ENCODE measurements at regions not wholly inside any gene's neighbourhood (a gene's known extent, or its start where the extent isn't known, plus 50 kb on each side); places are given as distances from the start of the nearest gene placed in this dataset.

- no peak overlapping the region for H3K9ac ChIP-seq (ENCODE audit: low read depth, low read length)
Measured at GRCh38 chr20:51890003-51890402, 87.7 kb upstream of the SALL4 start.

GRCh38 chr20:51889466-51889865 is 87.1 kb upstream of the SALL4 start:
- no peaks in the 10 kb centered on the region for H3K4me1 ChIP-seq (ENCODE audit: control insufficient read depth, insufficient read depth, low read length)
- H3K4me2 ChIP-seq (ENCODE audit: low read length): no peak overlapping the region
- no peaks in the 10 kb centered on the region for H3K9me3 ChIP-seq (replicated peaks; ENCODE audit: low read length)
- no peak overlapping the region for H3K4me3 ChIP-seq (ENCODE audit: low read length)
- H3K27me3 ChIP-seq (ENCODE audit: control insufficient read depth, insufficient read depth, low read length): peaks cover 47% of the 10 kb centered on the region
- H3K36me3 ChIP-seq (ENCODE audit: insufficient read depth, low read length): no peaks in the 10 kb centered on the region
- no peak overlapping the region for H3K9ac ChIP-seq (ENCODE audit: low read depth, low read length)

More at GRCh38 chr20:51890003-51890402, 87.7 kb upstream of the SALL4 start:
- no peak overlapping the region for H3K4me3 ChIP-seq (ENCODE audit: low read length)
- H3K4me2 ChIP-seq (ENCODE audit: low read length): no peak overlapping the region
- peaks cover 48% of the 10 kb centered on the region for H3K27me3 ChIP-seq (ENCODE audit: control insufficient read depth, insufficient read depth, low read length)
- no peaks in the 10 kb centered on the region for H3K36me3 ChIP-seq (ENCODE audit: insufficient read depth, low read length)
- no peaks in the 10 kb centered on the region for H3K4me1 ChIP-seq (ENCODE audit: control insufficient read depth, insufficient read depth, low read length)
- H3K9me3 ChIP-seq (replicated peaks; ENCODE audit: low read length): no peaks in the 10 kb centered on the region

GRCh38 chr20:51888291-51888690 is 86.0 kb upstream of the SALL4 start:
- Histone ChIP-seq H3K9me3 (replicated peaks; ENCODE audit: low read length) (no peaks in the 10 kb centered on the region), H3K9ac (ENCODE audit: low read depth, low read length) (no peak overlapping the region), H3K4me2 (ENCODE audit: low read length) (no peak overlapping the region), H3K27me3 (ENCODE audit: control insufficient read depth, insufficient read depth, low read length) (peaks cover 38% of the 10 kb centered on the region), H3K4me3 (ENCODE audit: low read length) (no peak overlapping the region), H3K4me1 (ENCODE audit: control insufficient read depth, insufficient read depth, low read length) (no peaks in the 10 kb centered on the region), H3K36me3 (ENCODE audit: insufficient read depth, low read length) (no peaks in the 10 kb centered on the region)

GRCh38 chr20:51886891-51887608 is 84.7 kb upstream of the SALL4 start:
- Histone ChIP-seq H3K4me2 (ENCODE audit: low read length) (no peak overlapping the region), H3K9me3 (replicated peaks; ENCODE audit: low read length) (no peaks in the 10 kb centered on the region), H3K27me3 (ENCODE audit: control insufficient read depth, insufficient read depth, low read length) (peaks cover 38% of the 10 kb centered on the region), H3K4me3 (ENCODE audit: low read length) (no peak overlapping the region), H3K36me3 (ENCODE audit: insufficient read depth, low read length) (no peaks in the 10 kb centered on the region), H3K4me1 (ENCODE audit: control insufficient read depth, insufficient read depth, low read length) (no peaks in the 10 kb centered on the region), H3K9ac (ENCODE audit: low read depth, low read length) (no peak overlapping the region)

- Histone ChIP-seq H3K36me3 (ENCODE audit: insufficient read depth, low read length) (no peaks in the 10 kb centered on the region), H3K9ac (ENCODE audit: low read depth, low read length) (no peak overlapping the region), H3K4me1 (ENCODE audit: control insufficient read depth, insufficient read depth, low read length) (no peaks in the 10 kb centered on the region), H3K4me2 (ENCODE audit: low read length) (no peak overlapping the region), H3K27me3 (ENCODE audit: control insufficient read depth, insufficient read depth, low read length) (peaks cover 36% of the 10 kb centered on the region), H3K9me3 (replicated peaks; ENCODE audit: low read length) (no peaks in the 10 kb centered on the region), H3K4me3 (ENCODE audit: low read length) (no peak overlapping the region)
Measured at GRCh38 chr20:51886341-51886740, 84.0 kb upstream of the SALL4 start.

GRCh38 chr20:51884561-51884960 is 82.2 kb upstream of the SALL4 start:
- Histone ChIP-seq H3K36me3 (ENCODE audit: insufficient read depth, low read length) (no peaks in the 10 kb centered on the region), H3K4me3 (ENCODE audit: low read length) (no peak overlapping the region), H3K27me3 (ENCODE audit: control insufficient read depth, insufficient read depth, low read length) (peaks cover 34% of the 10 kb centered on the region), H3K9me3 (replicated peaks; ENCODE audit: low read length) (no peaks in the 10 kb centered on the region), H3K4me2 (ENCODE audit: low read length) (no peak overlapping the region), H3K4me1 (ENCODE audit: control insufficient read depth, insufficient read depth, low read length) (no peaks in the 10 kb centered on the region), H3K9ac (ENCODE audit: low read depth, low read length) (no peak overlapping the region)

- Histone ChIP-seq H3K4me3 (ENCODE audit: low read length) (no peak overlapping the region), H3K4me2 (ENCODE audit: low read length) (no peak overlapping the region), H3K9ac (ENCODE audit: low read depth, low read length) (no peak overlapping the region), H3K9me3 (replicated peaks; ENCODE audit: low read length) (no peaks in the 10 kb centered on the region), H3K27me3 (ENCODE audit: control insufficient read depth, insufficient read depth, low read length) (peaks cover 13% of the 10 kb centered on the region), H3K4me1 (ENCODE audit: control insufficient read depth, insufficient read depth, low read length) (no peaks in the 10 kb centered on the region), H3K36me3 (ENCODE audit: insufficient read depth, low read length) (no peaks in the 10 kb centered on the region)
Measured at GRCh38 chr20:51880188-51880587, 77.9 kb upstream of the SALL4 start.

- H3K4me3 ChIP-seq (ENCODE audit: low read length): no peak overlapping the region
- H3K4me2 ChIP-seq (ENCODE audit: low read length): no peak overlapping the region
- peaks cover 39% of the 10 kb centered on the region for H3K27me3 ChIP-seq (ENCODE audit: control insufficient read depth, insufficient read depth, low read length)
- no peaks in the 10 kb centered on the region for H3K36me3 ChIP-seq (ENCODE audit: insufficient read depth, low read length)
- no peaks in the 10 kb centered on the region for H3K9me3 ChIP-seq (replicated peaks; ENCODE audit: low read length)
- no peak overlapping the region for H3K9ac ChIP-seq (ENCODE audit: low read depth, low read length)
- no peaks in the 10 kb centered on the region for H3K4me1 ChIP-seq (ENCODE audit: control insufficient read depth, insufficient read depth, low read length)
Measured at GRCh38 chr20:51876313-51876940, 74.1 kb upstream of the SALL4 start.

- no peak overlapping the region for H3K4me3 ChIP-seq (ENCODE audit: low read length)
- H3K9me3 ChIP-seq (replicated peaks; ENCODE audit: low read length): no peaks in the 10 kb centered on the region
- H3K4me2 ChIP-seq (ENCODE audit: low read length): no peak overlapping the region
- H3K4me1 ChIP-seq (ENCODE audit: control insufficient read depth, insufficient read depth, low read length): no peaks in the 10 kb centered on the region
- peaks cover 43% of the 10 kb centered on the region for H3K27me3 ChIP-seq (ENCODE audit: control insufficient read depth, insufficient read depth, low read length)
- H3K36me3 ChIP-seq (ENCODE audit: insufficient read depth, low read length): no peaks in the 10 kb centered on the region
- no peak overlapping the region for H3K9ac ChIP-seq (ENCODE audit: low read depth, low read length)
Measured at GRCh38 chr20:51873652-51874051, 71.3 kb upstream of the SALL4 start.

GRCh38 chr20:51871943-51872342 is 69.6 kb upstream of the SALL4 start:
- no peaks in the 10 kb centered on the region for H3K36me3 ChIP-seq (ENCODE audit: insufficient read depth, low read length)
- no peak overlapping the region for H3K4me3 ChIP-seq (ENCODE audit: low read length)
- H3K9me3 ChIP-seq (replicated peaks; ENCODE audit: low read length): no peaks in the 10 kb centered on the region
- no peaks in the 10 kb centered on the region for H3K4me1 ChIP-seq (ENCODE audit: control insufficient read depth, insufficient read depth, low read length)
- H3K9ac ChIP-seq (ENCODE audit: low read depth, low read length): no peak overlapping the region
- peaks cover 40% of the 10 kb centered on the region for H3K27me3 ChIP-seq (ENCODE audit: control insufficient read depth, insufficient read depth, low read length)
- H3K4me2 ChIP-seq (ENCODE audit: low read length): no peak overlapping the region

- Histone ChIP-seq H3K4me2 (ENCODE audit: low read length) (no peak overlapping the region), H3K27me3 (ENCODE audit: control insufficient read depth, insufficient read depth, low read length) (peaks cover 36% of the 10 kb centered on the region), H3K36me3 (ENCODE audit: insufficient read depth, low read length) (no peaks in the 10 kb centered on the region), H3K9ac (ENCODE audit: low read depth, low read length) (no peak overlapping the region), H3K4me1 (ENCODE audit: control insufficient read depth, insufficient read depth, low read length) (no peaks in the 10 kb centered on the region), H3K9me3 (replicated peaks; ENCODE audit: low read length) (no peaks in the 10 kb centered on the region), H3K4me3 (ENCODE audit: low read length) (no peak overlapping the region)
Measured at GRCh38 chr20:51869002-51869401, 66.7 kb upstream of the SALL4 start.

GRCh38 chr20:51867251-51867650 is 64.9 kb upstream of the SALL4 start:
- H3K4me3 ChIP-seq (ENCODE audit: low read length): no peak overlapping the region
- no peak overlapping the region for H3K9ac ChIP-seq (ENCODE audit: low read depth, low read length)
- H3K4me2 ChIP-seq (ENCODE audit: low read length): no peak overlapping the region
- peaks cover 31% of the 10 kb centered on the region for H3K27me3 ChIP-seq (ENCODE audit: control insufficient read depth, insufficient read depth, low read length)
- no peaks in the 10 kb centered on the region for H3K4me1 ChIP-seq (ENCODE audit: control insufficient read depth, insufficient read depth, low read length)
- H3K36me3 ChIP-seq (ENCODE audit: insufficient read depth, low read length): no peaks in the 10 kb centered on the region
- H3K9me3 ChIP-seq (replicated peaks; ENCODE audit: low read length): no peaks in the 10 kb centered on the region

Measured in skeletal muscle satellite cell (primary cell).